GM11168 (cell line): ENCODE measurements at regions not wholly inside any gene's neighbourhood (a gene's known extent, or its start where the extent isn't known, plus 50 kb on each side); places are given as distances from the start of the nearest gene placed in this dataset.
"Not testable (repeated sequence)": the region's sequence is repeated elsewhere in the genome, so short reads cannot be mapped to it uniquely, and the experiment has no call there.

Source experiments
- in situ Hi-C: fragments of 300-500 bp; cut with MboI; formaldehyde crosslinking; loops from one replicate; pipeline ENCODE4 v1.12.0; 2022; ENCODE audit warnings: low sequenced_read_pairs; ENCODE audit not compliant: unreplicated experiment

DNA sequence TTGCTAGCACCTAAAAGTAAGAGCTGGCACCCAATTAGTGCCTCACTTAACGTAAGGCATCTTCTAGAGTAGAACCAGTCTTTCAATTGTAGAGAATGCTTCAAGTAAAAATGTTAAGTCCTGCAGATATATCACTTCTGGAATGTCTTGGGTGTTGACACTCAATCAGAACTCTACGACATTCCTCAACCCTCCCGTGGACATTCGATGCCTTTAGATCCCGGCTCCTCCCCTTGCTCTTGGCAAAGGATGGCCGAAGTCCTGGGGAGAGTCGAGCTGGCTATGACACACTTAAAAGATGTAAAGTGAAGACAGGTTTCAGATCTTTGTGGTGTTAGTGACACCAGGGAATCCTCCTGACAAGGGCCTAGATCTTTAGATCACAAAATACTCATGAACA lies 87.5 kb upstream of the ERCC6L2 start:
- in situ Hi-C loops, result no loop called here

DNA sequence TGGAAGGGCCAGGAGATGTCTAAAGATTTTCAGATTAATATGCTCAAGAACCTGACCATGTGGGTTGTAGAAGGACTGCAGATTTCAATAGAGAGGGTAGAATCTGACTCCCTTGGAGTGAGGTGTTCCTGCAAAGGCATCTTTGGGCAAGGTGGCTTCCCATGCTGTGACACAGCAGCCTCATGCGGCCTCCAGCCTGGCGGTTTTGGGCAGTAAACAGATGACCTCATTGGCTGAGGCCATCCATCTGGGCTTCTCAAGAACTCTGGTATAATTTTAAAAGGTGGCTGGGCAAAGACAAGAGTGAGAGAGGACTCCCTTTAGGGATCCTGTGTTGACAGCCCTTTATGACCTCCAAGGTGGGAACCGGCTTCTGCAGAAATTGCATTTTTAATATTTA lies 90.3 kb upstream of the ERCC6L2 start:
- in situ Hi-C loops, result no loop called here

DNA sequence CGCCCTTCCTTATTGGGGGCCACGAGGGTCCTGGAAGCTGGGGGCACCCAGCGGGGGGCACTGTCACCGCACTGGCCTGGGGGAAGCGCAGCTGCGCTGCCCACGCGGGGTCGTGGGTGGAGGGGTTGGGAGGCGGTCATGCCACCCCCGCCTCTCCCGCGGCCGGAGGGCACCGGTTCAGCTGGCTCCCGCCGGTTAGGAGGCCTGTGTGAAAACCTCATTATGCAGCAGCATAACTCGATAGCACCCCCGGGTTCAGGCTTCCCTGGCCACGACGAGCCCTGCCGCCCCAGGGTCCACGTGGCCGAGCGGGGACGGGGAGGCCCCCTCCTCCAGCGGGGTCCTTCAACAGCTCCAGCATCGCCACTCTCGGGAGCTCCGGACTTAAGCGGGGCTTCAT lies 91.2 kb upstream of the ERCC6L2 start:
- in situ Hi-C loops, result no loop called here

DNA sequence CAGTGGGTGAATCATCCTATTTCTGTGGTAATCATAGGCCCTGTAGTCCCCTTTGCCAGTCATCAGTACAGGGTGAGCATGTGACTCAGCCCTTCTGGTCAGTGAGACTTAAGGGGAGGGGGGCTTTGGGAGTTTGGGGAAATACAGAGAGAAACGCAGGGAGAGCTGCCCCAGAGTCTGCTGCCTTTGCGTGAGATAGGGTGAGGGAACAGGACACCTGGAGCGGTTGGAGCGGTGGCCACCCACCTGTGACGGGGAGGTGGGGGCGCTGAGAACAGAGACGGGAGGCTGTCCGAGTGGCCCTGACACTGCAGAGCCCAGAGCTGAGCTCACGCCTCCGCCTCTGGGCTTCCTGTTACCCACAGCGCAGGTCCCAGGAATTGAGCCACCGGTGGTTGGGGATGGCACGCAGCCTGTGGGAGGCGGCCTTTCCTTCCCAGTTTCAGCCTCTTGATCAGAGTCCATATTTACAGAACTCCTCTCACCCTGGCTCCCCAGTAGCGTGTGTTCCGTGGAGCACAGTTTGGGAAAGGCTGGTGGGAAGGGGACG lies 92.0 kb upstream of the ERCC6L2 start:
- in situ Hi-C loops, result no loop called here

DNA sequence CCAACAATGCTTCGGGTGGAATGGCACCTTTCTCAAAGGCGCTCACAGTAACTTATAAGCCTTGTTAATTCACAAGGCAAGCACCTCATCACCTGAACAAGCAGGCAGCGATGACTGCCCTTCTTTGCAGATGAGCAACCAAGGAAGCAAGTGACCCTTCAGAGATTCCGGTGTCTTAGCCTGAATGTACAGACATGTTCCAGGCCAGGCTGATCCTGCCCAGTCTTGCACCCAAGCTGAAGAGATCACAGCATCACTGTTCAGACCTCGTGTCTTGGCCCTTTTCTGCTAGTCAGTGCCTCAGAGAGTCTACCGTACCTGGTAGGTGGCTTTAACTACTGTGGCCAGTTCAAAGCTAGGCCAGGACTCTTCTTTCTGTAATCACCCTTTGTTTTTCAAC lies 94.7 kb upstream of the ERCC6L2 start:
- in situ Hi-C loops, result no loop called here

DNA sequence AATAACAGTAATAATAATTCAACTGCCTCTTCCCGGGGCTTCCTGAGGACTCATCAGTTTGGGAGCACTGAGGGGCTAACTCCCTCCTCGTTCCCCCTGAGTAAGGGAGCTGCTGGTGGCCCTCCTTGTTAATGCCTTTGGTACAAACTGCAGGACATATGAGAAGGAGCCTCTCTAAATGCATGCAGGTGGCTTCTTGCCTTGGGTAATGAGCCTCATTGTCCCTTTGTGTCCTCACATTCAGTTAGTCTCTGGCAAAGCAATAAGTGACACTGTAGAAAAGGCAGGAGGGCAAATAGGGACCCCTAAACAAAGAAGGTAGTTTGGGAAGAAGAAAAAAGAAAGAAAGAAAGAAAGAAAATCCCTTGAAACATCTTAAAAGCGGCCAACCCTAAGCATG lies 95.4 kb upstream of the ERCC6L2 start:
- in situ Hi-C loops, result no loop called here

DNA sequence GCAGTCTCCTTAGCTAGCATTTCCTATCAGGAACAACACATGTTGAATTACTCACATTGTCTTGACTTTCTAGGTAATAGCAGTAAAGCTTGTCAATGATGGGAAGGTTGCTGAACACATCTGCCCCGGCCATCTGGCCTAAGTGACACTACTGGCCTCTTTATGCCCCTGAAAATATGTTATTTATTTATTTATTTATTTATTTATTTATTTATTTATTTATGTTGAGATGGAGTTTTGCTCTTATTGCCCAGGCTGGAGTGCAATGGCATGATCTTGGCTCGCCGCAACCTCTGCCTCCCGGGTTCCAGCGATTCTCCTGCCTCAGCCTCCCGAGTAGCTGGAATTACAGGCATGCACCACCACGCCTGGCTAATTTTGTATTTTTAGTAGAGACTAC lies 95.9 kb upstream of the ERCC6L2 start:
- in situ Hi-C loops, result not testable (repeated sequence)

DNA sequence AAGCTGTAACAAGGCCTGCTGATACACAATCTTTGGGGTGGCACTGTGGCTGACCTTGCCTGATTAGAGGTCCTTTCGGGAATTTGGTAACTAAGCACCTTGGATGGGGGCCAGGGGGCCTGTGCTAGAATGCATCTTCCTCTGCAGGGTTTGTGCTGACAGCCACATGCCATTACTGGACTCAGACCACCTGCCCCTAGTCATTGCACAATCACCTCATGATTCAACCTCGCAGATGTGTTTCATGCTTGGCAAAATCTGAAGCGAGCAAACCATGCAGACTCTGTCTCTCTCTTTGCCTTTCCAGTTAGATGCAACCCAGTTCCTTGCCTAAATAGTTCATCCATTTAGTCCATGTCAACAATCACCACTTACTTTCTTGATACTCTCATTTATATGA lies 96.5 kb upstream of the ERCC6L2 start:
- in situ Hi-C loops, result no loop called here

DNA sequence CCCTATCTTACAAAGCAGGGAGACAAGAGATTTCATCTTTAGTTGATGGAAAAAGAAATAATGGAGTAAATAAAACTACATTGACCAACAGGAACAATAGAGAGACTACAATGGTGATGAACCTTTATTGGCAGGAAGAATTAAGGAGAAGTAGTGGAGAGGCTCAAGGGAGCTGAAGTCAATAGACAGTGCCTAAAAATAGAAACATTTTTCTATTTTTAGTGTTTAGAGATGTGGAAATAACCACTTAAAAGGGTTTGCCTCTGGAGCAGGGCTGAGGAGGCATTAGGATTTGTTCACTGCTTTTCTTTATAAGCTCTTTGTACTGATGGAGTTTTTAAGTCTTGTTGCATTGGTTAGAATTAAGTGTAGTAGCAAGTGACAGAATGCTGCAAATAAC lies 98.4 kb upstream of the ERCC6L2 start:
- in situ Hi-C loops, result no loop called here

DNA sequence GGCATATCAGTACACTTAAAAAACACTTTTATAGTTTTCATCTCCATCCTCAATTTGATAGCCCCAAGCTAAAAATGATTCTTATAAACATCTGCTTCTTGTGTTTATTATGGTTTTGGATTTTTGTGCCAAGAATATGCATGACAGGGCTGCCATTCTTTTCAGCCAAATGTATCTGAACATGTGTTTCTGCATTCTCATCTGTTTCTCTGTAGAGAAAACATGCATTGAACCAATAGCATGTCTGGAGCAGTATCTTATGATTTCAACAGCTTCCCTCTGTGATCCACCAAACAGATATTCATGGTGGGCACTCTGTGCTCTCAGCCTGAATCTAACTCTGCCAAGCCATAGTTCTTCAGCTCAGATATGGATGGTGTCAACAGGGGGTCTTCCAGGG lies 99.3 kb upstream of the ERCC6L2 start:
- in situ Hi-C loops, result no loop called here

DNA sequence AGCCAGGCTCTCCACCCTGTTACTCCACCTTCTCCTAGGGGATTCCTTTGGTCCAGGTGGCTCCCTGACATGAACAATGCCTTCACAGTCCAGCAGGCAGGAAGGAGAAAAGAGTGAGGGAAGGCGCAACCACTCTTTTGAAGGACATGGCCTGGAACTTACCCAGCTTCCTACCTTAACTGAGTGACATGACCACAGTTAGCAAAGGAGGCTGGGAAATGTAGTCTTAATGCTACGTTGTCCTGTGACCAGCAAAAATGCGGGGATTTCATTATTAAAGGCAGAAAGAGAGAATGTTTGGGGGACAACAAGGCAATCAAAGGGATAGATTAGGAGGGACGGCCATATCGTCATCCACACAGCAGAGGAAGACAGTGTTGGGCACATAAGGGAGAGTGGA lies 100.3 kb upstream of the ERCC6L2 start:
- in situ Hi-C loops, result no loop called here

DNA sequence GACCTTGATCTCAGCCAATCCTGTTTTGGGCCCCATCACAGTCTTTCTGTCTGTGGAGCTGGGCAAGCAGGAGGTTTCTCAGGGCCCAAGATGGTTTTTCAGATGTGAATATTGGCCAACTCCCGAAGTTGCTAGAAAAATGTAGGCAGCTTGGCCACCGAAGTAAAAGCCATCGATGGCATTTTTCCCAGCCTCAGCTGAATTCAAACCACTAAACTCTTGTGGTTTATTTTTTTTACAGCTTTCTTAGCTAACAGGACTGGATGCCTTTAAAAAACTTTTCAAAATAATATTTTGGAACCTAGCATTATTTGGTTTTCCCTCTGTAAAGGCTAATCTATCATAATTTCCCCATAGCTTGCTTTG lies 102.5 kb upstream of the ERCC6L2 start:
- in situ Hi-C loops, result no loop called here

DNA sequence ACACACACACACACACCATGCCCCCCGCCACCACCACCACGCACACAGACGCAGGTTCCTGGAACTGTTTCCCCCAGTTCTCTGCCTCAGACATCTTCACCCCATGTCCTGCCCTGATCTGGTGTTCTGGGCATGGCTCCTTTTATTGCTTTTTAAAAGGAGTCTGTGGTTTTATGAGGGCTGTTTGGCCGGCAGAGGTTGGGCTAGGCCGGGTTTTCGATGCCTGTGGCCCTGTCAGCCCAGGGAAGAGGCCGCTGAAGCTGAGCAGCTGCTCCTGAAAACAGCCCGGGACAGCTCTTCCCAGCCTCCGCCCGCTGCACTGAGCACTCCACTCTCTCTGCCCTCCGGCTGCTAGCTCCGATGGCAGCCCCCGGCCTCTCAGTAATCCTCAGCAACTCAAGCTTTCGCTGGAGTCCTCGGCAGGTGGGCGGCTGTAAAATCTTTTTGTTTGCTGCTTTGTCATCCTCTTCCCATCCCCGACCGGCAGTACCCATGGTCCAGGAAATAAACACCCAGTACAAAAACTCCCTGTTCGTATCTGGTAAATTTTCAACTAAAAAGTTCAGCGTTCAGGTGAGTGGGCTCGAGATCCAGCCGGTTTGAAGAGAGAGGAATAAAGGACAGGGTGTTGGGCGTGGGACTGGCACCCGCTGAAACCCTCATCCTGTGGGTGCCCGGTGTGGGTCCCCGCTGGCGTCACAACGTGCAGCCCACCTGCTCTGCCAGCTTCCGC lies 103.0 kb upstream of the ERCC6L2 start:
- in situ Hi-C loops, result no loop called here

DNA sequence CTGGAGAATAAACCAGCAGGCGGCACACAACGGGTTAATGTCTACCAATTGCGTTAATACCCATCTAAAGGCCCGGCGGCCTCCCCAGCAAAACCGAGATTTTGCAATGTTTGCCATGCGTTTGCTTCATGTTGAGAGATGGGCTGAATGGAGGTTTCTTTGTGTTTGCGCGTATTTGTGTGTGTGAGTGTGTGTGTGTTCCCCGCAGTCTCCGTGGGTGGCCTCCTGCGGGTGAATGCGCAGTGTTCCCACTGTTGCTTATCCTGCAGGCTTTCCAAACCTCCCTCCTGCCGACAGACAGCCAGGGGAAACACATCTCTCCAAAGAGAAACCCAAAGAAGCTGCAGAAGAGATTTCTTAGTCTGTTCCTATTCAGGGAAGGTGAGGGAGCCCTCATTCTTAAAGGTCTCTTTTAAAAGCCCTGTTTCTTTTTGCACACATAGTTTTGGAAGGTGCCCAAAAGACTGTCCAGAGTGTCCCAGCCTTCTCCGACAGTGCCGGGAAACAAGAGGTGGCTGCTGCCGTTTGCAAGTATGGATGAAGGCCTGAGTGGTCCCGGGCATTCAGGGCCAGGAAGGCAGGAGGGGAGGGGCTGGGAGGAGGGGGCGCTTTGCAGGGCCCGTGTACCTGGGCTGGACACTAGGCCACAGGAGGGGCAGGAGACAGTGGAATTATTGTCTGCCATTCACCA lies 103.8 kb upstream of the ERCC6L2 start:
- in situ Hi-C loops, result no loop called here

DNA sequence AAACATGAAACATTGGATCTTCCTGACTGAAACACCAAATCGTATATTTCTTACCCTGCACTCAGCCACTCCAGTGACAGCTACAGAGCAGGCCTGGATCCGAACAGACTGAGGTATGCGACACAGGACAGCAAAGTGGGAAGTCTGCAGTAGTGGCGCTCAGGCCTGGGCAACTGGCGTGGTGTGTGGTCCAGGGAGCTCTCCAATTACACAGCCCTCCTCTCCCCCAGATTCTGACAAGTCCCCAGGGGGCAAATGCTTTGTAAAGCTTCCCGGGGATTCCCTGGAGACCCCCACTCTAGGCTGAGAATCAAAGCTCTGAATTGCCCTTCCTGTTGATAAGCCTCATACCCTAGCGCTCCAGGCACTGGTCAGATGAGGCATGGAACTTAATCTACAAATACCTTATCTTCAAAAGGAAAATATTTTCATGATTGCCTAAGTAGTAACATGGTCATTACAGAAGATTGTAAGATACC lies 104.8 kb upstream of the ERCC6L2 start:
- in situ Hi-C loops, result no loop called here

DNA sequence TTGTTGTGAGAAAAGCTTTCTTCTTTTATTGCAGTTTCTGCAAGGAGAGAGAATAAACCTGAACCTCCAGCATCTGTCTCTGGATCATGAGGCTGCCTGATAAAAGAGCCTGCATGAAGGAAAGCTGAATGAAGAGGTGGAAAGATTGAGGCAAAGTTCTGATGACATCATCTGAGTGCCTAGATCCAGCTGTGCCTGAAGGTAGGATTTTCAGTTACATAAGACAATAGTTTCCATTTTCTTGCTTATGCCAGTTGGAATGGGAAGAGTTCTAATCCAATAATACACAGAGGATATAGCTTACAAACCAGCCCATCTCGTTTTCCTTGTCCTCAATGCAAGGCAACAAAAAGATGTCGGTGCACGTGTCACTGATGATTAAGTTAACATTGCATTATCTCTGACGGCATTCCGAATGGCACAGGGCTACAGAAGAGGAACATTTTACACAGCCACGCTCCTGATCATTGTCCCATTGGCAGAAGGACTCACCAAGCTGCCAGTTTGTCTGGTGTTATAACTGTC lies 105.5 kb upstream of the ERCC6L2 start:
- in situ Hi-C loops, result no loop called here

DNA sequence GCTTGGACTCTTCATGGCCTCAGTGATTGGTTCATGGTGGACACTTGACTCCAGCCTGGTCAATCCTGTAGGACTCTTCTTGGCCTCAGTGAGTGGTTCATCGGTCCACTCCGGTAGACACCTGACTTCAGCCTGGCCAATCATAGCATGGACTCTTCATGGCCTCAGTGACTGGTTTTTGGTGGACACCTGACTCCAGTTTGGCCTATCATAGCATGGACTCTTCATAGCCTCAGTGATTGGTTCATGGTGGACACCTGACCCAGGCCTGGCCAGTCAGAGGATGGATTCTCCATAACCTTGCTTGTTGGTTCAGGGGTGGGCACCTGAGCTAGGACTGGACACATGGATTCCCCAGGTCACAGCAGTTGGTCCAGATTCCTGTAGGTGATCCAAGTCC lies 106.0 kb upstream of the ERCC6L2 start:
- in situ Hi-C loops, result no loop called here

DNA sequence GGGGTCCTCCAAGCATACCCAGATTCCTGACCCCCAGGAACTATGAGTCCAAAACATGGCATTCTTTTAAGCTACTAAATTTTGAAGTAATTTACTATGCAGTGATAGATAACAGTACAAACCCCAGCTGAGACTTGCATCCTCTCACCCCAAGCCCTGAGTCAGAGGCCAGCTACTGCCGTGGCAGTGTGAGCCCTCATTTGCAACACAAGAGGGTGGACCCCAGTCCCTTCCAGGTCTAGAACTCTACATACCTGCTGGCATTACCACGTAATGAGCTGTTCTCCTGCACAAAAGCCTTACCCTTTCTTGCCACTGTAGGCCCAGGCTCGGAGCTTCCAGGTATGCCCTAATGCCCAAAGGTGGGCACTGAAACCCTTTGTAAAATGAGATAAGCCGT lies 108.6 kb upstream of the ERCC6L2 start:
- in situ Hi-C loops, result no loop called here

DNA sequence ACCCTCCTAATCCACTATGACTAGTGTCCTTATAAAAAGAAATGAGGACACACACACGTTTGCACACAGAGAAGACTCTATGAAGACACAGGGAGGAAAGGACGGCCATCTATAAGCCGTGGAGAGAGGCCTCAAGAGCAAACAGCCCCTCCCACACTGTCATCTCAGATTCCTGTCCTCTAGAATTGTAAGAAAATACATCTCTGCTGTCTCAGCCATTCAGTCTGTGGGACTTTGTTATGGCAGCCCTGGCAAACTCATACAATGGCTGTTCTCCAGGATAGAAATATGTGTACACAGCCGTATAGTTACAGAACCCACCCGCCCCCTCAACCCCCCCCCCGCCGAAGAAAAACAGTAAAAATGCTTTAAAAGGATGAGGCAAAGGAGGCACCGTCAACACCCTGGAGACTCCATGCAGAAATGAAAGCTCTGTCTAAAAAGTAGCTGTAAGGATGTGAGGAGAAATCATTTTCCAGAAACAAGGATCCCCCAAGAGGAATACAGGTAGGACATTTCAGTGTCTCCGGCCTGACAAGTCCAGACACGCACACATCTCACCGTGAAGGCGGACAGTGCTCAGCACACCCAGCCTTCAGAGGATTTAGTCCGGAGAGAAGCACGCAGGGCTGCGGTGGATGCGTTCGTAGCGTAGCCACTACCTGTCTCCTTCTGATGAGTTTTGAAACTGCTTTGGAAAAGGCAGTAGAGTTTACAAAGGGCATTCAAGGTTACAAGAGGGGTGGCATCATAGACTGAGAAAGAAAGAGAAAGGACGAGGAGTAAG lies 110.8 kb upstream of the ERCC6L2 start:
- in situ Hi-C loops, result no loop called here

DNA sequence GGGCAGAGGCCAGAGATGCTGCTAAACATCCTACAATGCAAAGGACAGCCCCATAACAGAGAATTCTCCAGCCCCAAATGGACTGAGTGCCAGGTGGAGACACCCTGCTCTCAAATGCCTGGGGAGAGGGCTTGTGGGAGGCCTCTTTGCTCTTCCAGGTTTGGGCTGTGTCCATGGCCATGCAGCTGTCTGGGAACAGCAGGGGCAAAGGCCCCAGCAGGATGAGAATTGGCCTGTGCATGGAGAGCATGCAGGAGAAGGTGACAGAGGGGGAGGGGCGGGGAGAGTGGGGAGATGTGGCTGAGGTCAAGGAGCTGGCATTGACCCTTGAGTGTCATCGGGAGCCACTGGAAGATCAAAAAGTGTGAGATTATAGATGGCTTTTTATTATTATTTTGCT lies 111.5 kb upstream of the ERCC6L2 start:
- in situ Hi-C loops, result no loop called here

DNA sequence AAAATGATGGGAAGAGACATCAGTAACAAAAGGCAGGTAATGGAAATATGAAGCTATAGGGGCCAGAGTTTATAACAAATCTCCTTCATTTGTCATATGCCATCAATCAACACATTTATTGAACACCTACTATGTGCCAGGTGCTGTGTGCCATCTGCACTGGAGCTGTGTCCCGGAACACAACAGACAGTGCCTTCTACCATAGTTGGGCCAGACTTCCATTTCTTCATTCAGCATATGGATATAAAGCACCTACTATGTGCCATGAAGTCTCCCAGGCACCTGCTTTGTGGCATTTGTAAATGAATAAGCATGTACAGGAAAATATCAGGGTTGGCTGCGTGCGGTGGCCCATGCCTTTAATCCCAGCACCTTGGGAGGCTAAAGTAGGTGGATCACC lies 112.5 kb upstream of the ERCC6L2 start:
- in situ Hi-C loops, result no loop called here
